SKM-1 (cell line): ENCODE measurements at regions not wholly inside any gene's neighbourhood (a gene's known extent, or its start where the extent isn't known, plus 50 kb on each side); places are given as distances from the start of the nearest gene placed in this dataset.

Source experiments
- DNase-seq: peaks from one replicate; lab custom pipeline; 2025; ENCODE audit not compliant: unreplicated experiment; lab: John Stamatoyannopoulos, UW

GRCh38 chr18:45227001-45227742 lies 388.1 kb upstream of the SLC14A2 start:
- DNase-seq, result no peak

GRCh38 chr18:45228796-45229388 lies 386.4 kb upstream of the SLC14A2 start:
- DNase-seq, result no peak

GRCh38 chr18:45231617-45232016 lies 383.7 kb upstream of the SLC14A2 start:
- no peak for DNase-seq

GRCh38 chr18:45232061-45232460 lies 383.2 kb upstream of the SLC14A2 start:
- DNase-seq, result peak; percentile 37

- peak; percentile 20 for DNase-seq
Observed at GRCh38 chr18:45236676-45237075, 378.6 kb upstream of the SLC14A2 start.

GRCh38 chr18:45237343-45238098 lies 377.8 kb upstream of the SLC14A2 start:
- DNase-seq, result no peak

GRCh38 chr18:45241271-45241670 lies 374.0 kb upstream of the SLC14A2 start:
- no peak for DNase-seq

- no peak for DNase-seq
Observed at GRCh38 chr18:45241982-45242565, 373.2 kb upstream of the SLC14A2 start.

GRCh38 chr18:45243340-45244110 lies 371.8 kb upstream of the SLC14A2 start:
- no peak for DNase-seq

- no peak for DNase-seq
Observed at GRCh38 chr18:45245091-45245511, 370.2 kb upstream of the SLC14A2 start.

- DNase-seq, result no peak
Observed at GRCh38 chr18:45248240-45248903, 366.9 kb upstream of the SLC14A2 start.

GRCh38 chr18:45249246-45249661 lies 366.0 kb upstream of the SLC14A2 start:
- DNase-seq, result no peak

GRCh38 chr18:45250479-45250878 lies 364.8 kb upstream of the SLC14A2 start:
- no peak for DNase-seq

GRCh38 chr18:45251236-45251635 lies 364.0 kb upstream of the SLC14A2 start:
- DNase-seq, result no peak

GRCh38 chr18:45252474-45252873 lies 362.8 kb upstream of the SLC14A2 start:
- DNase-seq, result no peak

- no peak for DNase-seq
Observed at GRCh38 chr18:45253056-45253565, 362.2 kb upstream of the SLC14A2 start.

GRCh38 chr18:45253973-45254708 lies 361.1 kb upstream of the SLC14A2 start:
- no peak for DNase-seq

GRCh38 chr18:45254709-45255082 lies 360.6 kb upstream of the SLC14A2 start:
- no peak for DNase-seq

GRCh38 chr18:45255197-45255890 lies 359.9 kb upstream of the SLC14A2 start:
- no peak for DNase-seq
